AG04450 (cell line): ENCODE measurements at regions not wholly inside any gene's neighbourhood (a gene's known extent, or its start where the extent isn't known, plus 50 kb on each side); places are given as distances from the start of the nearest gene placed in this dataset.

Source experiments
- CTCF ChIA-PET: fragments of 300-600, 350-600 bp; formaldehyde crosslinking; extraction: SDS; loops from one replicate; lab custom pipeline; 2022; ENCODE audit warnings: antibody characterized with exemption, inconsistent platforms; lab: Charles Lee
- POLR2A ChIA-PET: fragments of 350-600 bp; formaldehyde crosslinking; extraction: SDS; loops from one replicate; lab custom pipeline; 2021; ENCODE audit warnings: antibody characterized with exemption, inconsistent platforms; lab: Yijun Ruan, JAX
- DNase-seq: peaks from one replicate; pipeline ENCODE4 v3.0.0-alpha.2; 2011; ENCODE audit warnings: low read depth, low spot score
- H3K27ac ChIP-seq: one replicate; pipeline ENCODE4 v1.5.1; 2012; ENCODE audit warnings: low read depth, low read length, control low read depth
- H3K27me3 ChIP-seq: one replicate; pipeline ENCODE4 v1.6.0; 2012; ENCODE audit warnings: low read length; ENCODE audit not compliant: control insufficient read depth, insufficient read depth
- H3K4me3 ChIP-seq: 2 replicates; pipeline ENCODE4 v1.5.1; 2011; ENCODE audit warnings: mild to moderate bottlenecking, low read depth, low read length, control low read depth
- H3K9me3 ChIP-seq: 2 replicates; pipeline ENCODE4 v1.5.1; 2012; ENCODE audit warnings: low read length; ENCODE audit not compliant: control insufficient read depth, insufficient read depth
- TF ChIP-seq, protein P1 (sequence below): IDR thresholded peaks from 2 replicates; pipeline ENCODE4 v1.5.1; 2011; ENCODE audit warnings: low read depth, low read length, control low read depth, inconsistent platforms

DNA sequence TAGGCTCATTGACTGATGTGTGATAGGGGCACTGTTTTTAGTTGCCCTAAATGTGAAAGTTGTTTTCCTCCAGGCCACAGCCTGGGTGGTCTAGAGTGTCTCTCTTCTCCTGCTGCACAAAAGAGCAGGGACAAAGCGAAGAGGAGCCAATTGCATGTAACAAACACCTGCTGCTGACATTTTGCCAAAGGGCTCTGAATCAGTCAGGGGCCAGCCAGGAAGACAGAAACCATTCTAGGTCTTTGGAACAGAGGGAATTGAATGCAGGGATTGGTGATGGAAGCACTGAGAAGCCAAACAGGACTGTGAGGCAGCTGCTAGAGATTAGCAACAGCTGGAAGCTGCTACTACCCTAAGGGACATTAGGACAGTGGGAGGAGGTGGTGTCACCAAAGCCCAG, 185.3 kb upstream of the POU3F1 start:
- POLR2A ChIA-PET, result no interaction called here
- no peak for DNase-seq

DNA sequence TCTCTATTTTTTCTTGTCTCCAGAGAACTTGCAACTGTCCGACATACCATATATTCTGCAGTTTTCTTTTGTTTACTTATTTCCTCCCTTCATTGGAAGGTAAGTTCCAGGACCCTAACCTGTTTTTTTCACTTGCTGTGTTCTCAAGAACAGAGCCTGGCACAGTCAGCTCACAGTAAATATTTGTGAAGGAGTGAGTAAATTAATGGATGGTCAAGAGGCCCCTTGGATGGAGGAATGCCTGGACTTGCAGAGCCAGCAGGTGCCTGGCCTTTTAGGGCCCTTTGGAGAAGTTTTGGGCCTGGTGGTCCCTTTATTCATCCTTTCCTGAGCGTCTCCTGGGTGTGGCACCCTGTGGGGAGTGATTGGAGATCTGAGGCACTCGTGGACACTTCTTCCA, 182.1 kb upstream of the POU3F1 start:
- Histone ChIP-seq H3K27ac (no peak overlapping the region), H3K4me3 (no peak overlapping the region), H3K9me3 (no peaks in the 10 kb centered on the region), H3K27me3 (no peaks in the 10 kb centered on the region)
- TF ChIP-seq, protein P1, sequence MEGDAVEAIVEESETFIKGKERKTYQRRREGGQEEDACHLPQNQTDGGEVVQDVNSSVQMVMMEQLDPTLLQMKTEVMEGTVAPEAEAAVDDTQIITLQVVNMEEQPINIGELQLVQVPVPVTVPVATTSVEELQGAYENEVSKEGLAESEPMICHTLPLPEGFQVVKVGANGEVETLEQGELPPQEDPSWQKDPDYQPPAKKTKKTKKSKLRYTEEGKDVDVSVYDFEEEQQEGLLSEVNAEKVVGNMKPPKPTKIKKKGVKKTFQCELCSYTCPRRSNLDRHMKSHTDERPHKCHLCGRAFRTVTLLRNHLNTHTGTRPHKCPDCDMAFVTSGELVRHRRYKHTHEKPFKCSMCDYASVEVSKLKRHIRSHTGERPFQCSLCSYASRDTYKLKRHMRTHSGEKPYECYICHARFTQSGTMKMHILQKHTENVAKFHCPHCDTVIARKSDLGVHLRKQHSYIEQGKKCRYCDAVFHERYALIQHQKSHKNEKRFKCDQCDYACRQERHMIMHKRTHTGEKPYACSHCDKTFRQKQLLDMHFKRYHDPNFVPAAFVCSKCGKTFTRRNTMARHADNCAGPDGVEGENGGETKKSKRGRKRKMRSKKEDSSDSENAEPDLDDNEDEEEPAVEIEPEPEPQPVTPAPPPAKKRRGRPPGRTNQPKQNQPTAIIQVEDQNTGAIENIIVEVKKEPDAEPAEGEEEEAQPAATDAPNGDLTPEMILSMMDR, result no peak
- ChIA-PET CTCF (no interaction called here), POLR2A (no interaction called here)
- no peak for DNase-seq

More for the DNA sequence above, 185.3 kb upstream of the POU3F1 start:
- no peak overlapping the region for H3K4me3 ChIP-seq
- no peaks in the 10 kb centered on the region for H3K27me3 ChIP-seq
- TF ChIP-seq, protein P1, result no peak
- H3K27ac ChIP-seq, result no peak overlapping the region
- CTCF ChIA-PET, result no interaction called here
- H3K9me3 ChIP-seq, result no peaks in the 10 kb centered on the region

DNA sequence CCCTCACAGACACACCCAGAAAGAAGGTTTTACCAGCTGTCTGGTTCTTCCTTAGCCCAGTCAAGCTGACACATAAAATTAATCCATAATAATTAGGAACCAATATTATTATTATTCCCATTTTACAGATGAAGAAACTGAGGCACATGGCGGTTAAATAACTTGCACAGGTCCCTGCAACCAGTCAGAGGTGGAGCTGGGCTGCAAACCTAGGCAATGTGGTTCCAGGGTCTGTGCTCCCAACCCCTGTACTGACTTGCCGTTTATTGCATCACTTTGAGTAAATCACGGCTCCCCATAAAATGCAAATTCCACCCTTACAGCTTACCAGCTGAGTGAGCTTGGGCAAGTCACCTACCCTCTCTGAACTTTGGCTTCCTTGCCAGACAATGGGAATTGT, 179.2 kb upstream of the POU3F1 start:
- H3K4me3 ChIP-seq, result no peak overlapping the region
- no peak overlapping the region for H3K27ac ChIP-seq
- ChIA-PET CTCF (no interaction called here), POLR2A (no interaction called here)
- H3K9me3 ChIP-seq, result no peaks in the 10 kb centered on the region
- TF ChIP-seq, protein P1, result no peak
- H3K27me3 ChIP-seq, result no peaks in the 10 kb centered on the region
- no peak for DNase-seq

DNA sequence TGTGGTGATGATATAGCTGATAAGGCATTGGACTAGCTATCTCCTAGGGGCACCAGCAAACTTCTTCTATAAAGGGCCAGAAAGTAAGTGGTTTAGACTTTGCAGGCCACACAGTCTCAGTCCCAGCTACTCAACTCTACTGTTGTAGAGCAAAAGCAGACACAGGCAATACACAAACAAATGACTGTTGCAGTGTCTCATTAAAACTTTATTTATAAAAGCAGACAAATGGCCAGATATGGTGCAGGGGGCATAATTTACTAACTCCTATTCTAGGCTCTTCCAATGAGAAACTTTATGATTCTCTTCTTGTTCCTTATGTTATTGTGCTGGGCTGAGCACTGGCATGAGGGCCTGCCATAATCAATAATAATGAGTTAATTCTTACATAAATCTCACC, 176.8 kb upstream of the POU3F1 start:
- ChIA-PET POLR2A (no interaction called here), CTCF (interaction anchor here (0.6 kb wide), 1 partner anchor 596 kb away, joined by 3 read pairs; no protein-coding TSS in a partner anchor)
- Histone ChIP-seq H3K4me3 (no peak overlapping the region), H3K27ac (no peak overlapping the region), H3K9me3 (no peaks in the 10 kb centered on the region), H3K27me3 (peaks cover 3% of the 10 kb centered on the region)
- TF ChIP-seq, protein P1, result no peak
- no peak for DNase-seq

DNA sequence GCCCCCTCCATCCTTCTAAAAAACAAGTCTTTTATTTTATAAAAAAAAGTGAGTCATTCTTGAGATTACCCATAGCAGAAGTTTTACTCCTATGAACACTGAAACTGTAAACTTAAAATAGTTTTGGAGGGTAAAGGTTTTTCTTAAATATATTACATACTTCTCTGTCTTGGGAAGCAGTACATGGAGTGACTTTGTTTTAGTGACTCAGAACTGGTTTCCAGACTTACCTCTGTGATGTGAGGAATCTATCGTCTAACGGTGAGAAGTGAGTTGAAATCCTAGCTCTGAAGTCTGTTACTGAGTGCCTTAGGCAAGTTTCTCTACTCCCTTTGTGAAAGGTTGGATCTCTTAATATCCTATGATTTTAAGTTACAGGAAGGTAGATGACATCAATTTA, 176.3 kb upstream of the POU3F1 start:
- Histone ChIP-seq H3K4me3 (no peak overlapping the region), H3K27ac (no peak overlapping the region), H3K27me3 (peaks cover 3% of the 10 kb centered on the region), H3K9me3 (no peaks in the 10 kb centered on the region)
- ChIA-PET CTCF (no interaction called here), POLR2A (no interaction called here)
- no peak for DNase-seq
- TF ChIP-seq, protein P1, result no peak
